ENCODE measurements at regions not wholly inside any gene's neighbourhood (a gene's known extent, or its start where the extent isn't known, plus 50 kb on each side); places are given as distances from the start of the nearest gene placed in this dataset.

- no peak for TF ChIP-seq CTCF (IDR thresholded peaks at IDR 0.05; ENCODE audit: low read depth, low read length)
- TF ChIP-seq EZH2phosphoT487 (IDR thresholded peaks at IDR 0.05; ENCODE audit: low read depth): no peak
Observed at GRCh38 chr5:130386155-130386554, 481.9 kb downstream of the CHSY3 start.
